Thyroid gland (tissue), 4 donors: ENCODE measurements at regions not wholly inside any gene's neighbourhood (a gene's known extent, or its start where the extent isn't known, plus 50 kb on each side); places are given as distances from the start of the nearest gene placed in this dataset.

Source experiments
- DNase-seq, 2 donors: peaks; one replicate each; pipeline ENCODE4 v3.0.0-alpha.2; 2019
- H3K27ac ChIP-seq, 3 donors: fragments of 200-600 bp; sonication (generic); 1 replicate in 2 of 3; 2 replicates in 1 of 3; pipeline ENCODE4 v1.5.1; 2016 to 2019; ENCODE audit warnings: mild to moderate bottlenecking in 1 of 3, moderate library complexity in 1 of 3
- H3K27me3 ChIP-seq: fragments of 200-600 bp; sonication (generic); one replicate; pipeline ENCODE4 v1.5.1; 2019
- H3K36me3 ChIP-seq, 2 donors: fragments of 200-600 bp; sonication (generic); one replicate each; pipeline ENCODE4 v1.5.1; 2016 to 2019
- H3K4me1 ChIP-seq, 2 donors: fragments of 200-600 bp; sonication (generic); one replicate each; pipeline ENCODE4 v1.5.1; 2017 to 2019
- H3K4me3 ChIP-seq, 3 donors: fragments of 200-600 bp; sonication (generic); replicated peaks in 1 of 3; 1 replicate in 2 of 3; 2 replicates in 1 of 3; pipeline ENCODE4 v1.5.1; 2016; ENCODE audit warnings: mild to moderate bottlenecking in 1 of 3
- H3K9me3 ChIP-seq: fragments of 200-600 bp; sonication (generic); one replicate; pipeline ENCODE4 v1.5.1; 2017
- CTCF ChIP-seq, 6 experiments: fragments of 200-600 bp in 3 of 6; fragments of 450-650 bp in 3 of 6; sonication (generic) in 3 of 6; IDR thresholded peaks; one replicate each; pipeline ENCODE4 v1.5.1; 2016 to 2019; ENCODE audit warnings: antibody characterized with exemption in 6 of 6, mild to moderate bottlenecking in 2 of 6, inconsistent platforms in 1 of 6, moderate library complexity in 1 of 6
- POLR2A ChIP-seq, 2 donors: fragments of 450-650 bp; IDR thresholded peaks; one replicate each; pipeline ENCODE4 v1.6.1; 2017; ENCODE audit warnings: antibody characterized with exemption in 2 of 2, mild to moderate bottlenecking in 2 of 2, moderate library complexity in 1 of 2
- WGBS, 2 donors: methylation state at CpG; one replicate each; pipeline ENCODE4 v1.1.5; 2017; 5-methylcytosine and 5-hydroxymethylcytosine counted together
- intact Hi-C: fragments of 100-400 bp; cut with DNase I; formaldehyde crosslinking; loops from one replicate; pipeline ENCODE4 v1.15.1; 2023

DNA sequence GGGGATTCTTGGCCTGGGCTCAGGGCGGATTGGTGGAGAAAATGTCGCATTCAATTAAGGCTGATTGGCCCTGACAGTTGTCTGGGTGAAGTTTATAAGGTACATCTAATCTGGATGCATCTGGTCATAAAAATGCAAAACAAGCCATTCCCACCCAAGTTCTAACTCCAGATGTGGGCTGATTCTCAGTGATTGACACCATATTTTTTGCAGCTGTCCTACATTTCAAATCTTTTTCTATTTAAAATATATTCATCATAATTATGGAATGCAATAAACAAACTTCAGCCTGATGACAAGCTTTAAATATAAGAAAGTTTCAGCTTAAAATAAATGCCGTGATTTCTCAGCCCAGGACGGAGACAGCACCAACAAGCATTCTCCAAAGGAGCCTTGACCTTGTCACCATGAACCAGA, 146.4 kb upstream of the SMIM23 start:
- 67 to 77% methylated on average over 4 of the region's 4 CpGs for WGBS, 2 donors
- no peak for DNase-seq
- Histone ChIP-seq H3K27ac (no peak overlapping the region), H3K27me3 (no peaks in the 10 kb centered on the region), H3K4me1 (no peaks in the 10 kb centered on the region), H3K4me3 (no peak overlapping the region), H3K9me3 (no peaks in the 10 kb centered on the region), H3K36me3 (no peaks in the 10 kb centered on the region)
- intact Hi-C loops = no loop called here
- no peak for TF ChIP-seq POLR2A (IDR thresholded peaks at IDR 0.05)
- TF ChIP-seq CTCF (IDR thresholded peaks at IDR 0.05) = no peak

- Histone ChIP-seq H3K9me3 (no peaks in the 10 kb centered on the region), H3K4me3 (no peak overlapping the region), H3K27ac (no peak overlapping the region), H3K4me1 (no peaks in the 10 kb centered on the region), H3K27me3 (no peaks in the 10 kb centered on the region), H3K36me3 (no peaks in the 10 kb centered on the region)
- DNase-seq = no peak
- no peak for TF ChIP-seq POLR2A (IDR thresholded peaks at IDR 0.05)
- TF ChIP-seq CTCF (IDR thresholded peaks at IDR 0.05) = no peak
- WGBS, 2 donors = 88 to 91% methylated on average over 4 of the region's 4 CpGs
- intact Hi-C loops = no loop called here
These were observed 145.7 kb upstream of the SMIM23 start for GRCh38 chr5:171639966-171640365.

DNA sequence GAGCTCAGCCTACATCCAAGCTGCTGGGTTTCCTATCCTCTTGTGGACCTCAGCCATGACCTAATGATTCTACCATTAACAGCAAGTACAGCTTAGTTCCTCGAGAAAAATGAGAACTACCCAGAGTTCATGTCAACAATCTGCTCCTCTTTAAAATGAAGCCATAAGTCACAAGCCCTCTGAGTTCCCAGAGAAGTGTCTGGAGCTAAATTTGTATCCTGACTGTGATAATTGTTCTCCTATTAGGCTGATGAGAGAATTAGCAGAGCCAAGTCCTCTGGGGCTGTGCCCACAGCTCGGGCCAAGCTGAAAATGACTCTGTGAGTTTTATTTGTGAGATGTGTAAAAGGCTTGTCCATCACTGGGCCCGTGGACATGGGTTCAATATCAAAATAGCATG, 145.1 kb upstream of the SMIM23 start:
- Histone ChIP-seq H3K4me3 (no peak overlapping the region), H3K36me3 (no peaks in the 10 kb centered on the region), H3K9me3 (no peaks in the 10 kb centered on the region), H3K27me3 (no peaks in the 10 kb centered on the region), H3K27ac (no peak overlapping the region), H3K4me1 (no peaks in the 10 kb centered on the region)
- 42 to 60% methylated on average over 3 of the region's 3 CpGs for whole genome bisulfite sequencing, 2 donors
- intact Hi-C loops = no loop called here
- TF ChIP-seq CTCF (IDR thresholded peaks at IDR 0.05) = no peak
- no peak for TF ChIP-seq POLR2A (IDR thresholded peaks at IDR 0.05)
- DNase-seq = no peak

- DNase-seq = no peak
- Histone ChIP-seq H3K27ac (no peak overlapping the region), H3K4me3 (no peak overlapping the region), H3K4me1 (no peaks in the 10 kb centered on the region), H3K27me3 (no peaks in the 10 kb centered on the region), H3K9me3 (no peaks in the 10 kb centered on the region), H3K36me3 (no peaks in the 10 kb centered on the region)
- intact Hi-C loops = no loop called here
- no peak for TF ChIP-seq CTCF (IDR thresholded peaks at IDR 0.05)
- no peak for TF ChIP-seq POLR2A (IDR thresholded peaks at IDR 0.05)
These were observed 143.7 kb upstream of the SMIM23 start for GRCh38 chr5:171641891-171642290.

GRCh38 chr5:171642894-171643293, 142.7 kb upstream of the SMIM23 start:
- H3K27ac ChIP-seq = no peak overlapping the region
- no peak for DNase-seq
- H3K27me3 ChIP-seq = no peaks in the 10 kb centered on the region
- H3K4me1 ChIP-seq = no peaks in the 10 kb centered on the region
- no peaks in the 10 kb centered on the region for H3K9me3 ChIP-seq
- WGBS, 2 donors = 89 to 94% methylated on average over 6 of the region's 6 CpGs
- TF ChIP-seq CTCF (IDR thresholded peaks at IDR 0.05) (no peak), POLR2A (IDR thresholded peaks at IDR 0.05) (no peak)
- no peaks in the 10 kb centered on the region for H3K36me3 ChIP-seq
- no peak overlapping the region for H3K4me3 ChIP-seq
- intact Hi-C loops = no loop called here
